ENCODE measurements at regions not wholly inside any gene's neighbourhood (a gene's known extent, or its start where the extent isn't known, plus 50 kb on each side); places are given as distances from the start of the nearest gene placed in this dataset.

GRCh38 chr7:115406219-115406618 is 484.3 kb downstream of the MDFIC start:
- Histone ChIP-seq H3K27me3 (ENCODE audit: control insufficient read depth, insufficient read depth, low read length) (no peaks in the 10 kb centered on the region), H3K4me1 (ENCODE audit: control insufficient read depth in 2 of 3, insufficient read depth in 2 of 3, low read depth in 1 of 3, low read length in 3 of 3) (no peaks in the 10 kb centered on the region), H3K9ac (ENCODE audit: low read length in 3 of 3) (no peak overlapping the region), H3K9me3 (ENCODE audit: control insufficient read depth in 2 of 3, insufficient read depth in 1 of 3, low read length in 3 of 3) (peaks cover 0 to 3% (median 0%) of the 10 kb centered on the region in 3 donors), H3K27ac (ENCODE audit: low read depth in 2 of 2, low read length in 2 of 2) (no peak overlapping the region), H3K4me3 (ENCODE audit: low read length in 3 of 3) (no peak overlapping the region), H3K36me3 (ENCODE audit: control insufficient read depth in 2 of 3, insufficient read depth in 3 of 3, low read length in 3 of 3) (no peaks in the 10 kb centered on the region)
- DNase-seq (no peak), FAIRE-seq (no peak)
- TF ChIP-seq, protein P1, sequence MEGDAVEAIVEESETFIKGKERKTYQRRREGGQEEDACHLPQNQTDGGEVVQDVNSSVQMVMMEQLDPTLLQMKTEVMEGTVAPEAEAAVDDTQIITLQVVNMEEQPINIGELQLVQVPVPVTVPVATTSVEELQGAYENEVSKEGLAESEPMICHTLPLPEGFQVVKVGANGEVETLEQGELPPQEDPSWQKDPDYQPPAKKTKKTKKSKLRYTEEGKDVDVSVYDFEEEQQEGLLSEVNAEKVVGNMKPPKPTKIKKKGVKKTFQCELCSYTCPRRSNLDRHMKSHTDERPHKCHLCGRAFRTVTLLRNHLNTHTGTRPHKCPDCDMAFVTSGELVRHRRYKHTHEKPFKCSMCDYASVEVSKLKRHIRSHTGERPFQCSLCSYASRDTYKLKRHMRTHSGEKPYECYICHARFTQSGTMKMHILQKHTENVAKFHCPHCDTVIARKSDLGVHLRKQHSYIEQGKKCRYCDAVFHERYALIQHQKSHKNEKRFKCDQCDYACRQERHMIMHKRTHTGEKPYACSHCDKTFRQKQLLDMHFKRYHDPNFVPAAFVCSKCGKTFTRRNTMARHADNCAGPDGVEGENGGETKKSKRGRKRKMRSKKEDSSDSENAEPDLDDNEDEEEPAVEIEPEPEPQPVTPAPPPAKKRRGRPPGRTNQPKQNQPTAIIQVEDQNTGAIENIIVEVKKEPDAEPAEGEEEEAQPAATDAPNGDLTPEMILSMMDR (IDR thresholded peaks at IDR 0.05; ENCODE audit: borderline replicate concordance, extremely low read depth, insufficient read depth), result no peak
- intact Hi-C loops (cut with DNase I), result no loop called here

DNA sequence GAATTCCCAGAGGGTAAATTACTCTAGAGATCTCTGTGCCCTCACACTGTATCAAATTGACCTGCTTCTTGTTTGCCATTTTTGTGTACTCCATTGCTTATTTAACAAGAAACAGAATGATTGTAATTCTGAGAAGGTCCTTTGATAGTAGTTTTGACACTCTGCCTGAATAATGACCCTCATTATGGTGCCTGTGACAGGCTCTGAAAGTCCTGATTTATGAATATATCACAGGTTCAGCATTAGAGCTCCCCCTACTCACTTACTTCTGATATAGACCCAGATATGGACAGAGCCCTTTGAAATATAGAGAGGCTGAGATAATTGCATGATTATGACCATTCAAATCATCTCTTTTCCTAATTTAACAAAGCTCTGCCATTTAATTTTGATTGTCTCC is 465.2 kb downstream of the MDFIC start:
- no peaks in the 10 kb centered on the region for H3K27me3 ChIP-seq (ENCODE audit: control insufficient read depth, insufficient read depth, low read length)
- H3K27ac ChIP-seq (ENCODE audit: low read depth in 2 of 2, low read length in 2 of 2), result no peak overlapping the region
- no peak overlapping the region for H3K9ac ChIP-seq (ENCODE audit: low read length in 3 of 3)
- DNase-seq, result peak in 1 of 5 donors; percentile 3
- H3K4me1 ChIP-seq (ENCODE audit: control insufficient read depth in 2 of 3, insufficient read depth in 2 of 3, low read depth in 1 of 3, low read length in 3 of 3), result no peaks in the 10 kb centered on the region
- intact Hi-C loops (cut with DNase I), result no loop called here
- no peak overlapping the region for H3K4me3 ChIP-seq (ENCODE audit: low read length in 3 of 3)
- H3K36me3 ChIP-seq (ENCODE audit: control insufficient read depth in 2 of 3, insufficient read depth in 3 of 3, low read length in 3 of 3), result no peaks in the 10 kb centered on the region
- FAIRE-seq, result no peak
- H3K9me3 ChIP-seq (ENCODE audit: control insufficient read depth in 2 of 3, insufficient read depth in 1 of 3, low read length in 3 of 3), result no peaks in the 10 kb centered on the region
- TF ChIP-seq, protein P1 (IDR thresholded peaks at IDR 0.05; ENCODE audit: borderline replicate concordance, extremely low read depth, insufficient read depth), result no peak

- FAIRE-seq, result no peak
- no peak overlapping the region for H3K4me3 ChIP-seq (ENCODE audit: low read length in 3 of 3)
- intact Hi-C loops (cut with DNase I), result no loop called here
- H3K27ac ChIP-seq (ENCODE audit: low read depth in 2 of 2, low read length in 2 of 2), result no peak overlapping the region
- H3K36me3 ChIP-seq (ENCODE audit: control insufficient read depth in 2 of 3, insufficient read depth in 3 of 3, low read length in 3 of 3), result no peaks in the 10 kb centered on the region
- no peak overlapping the region for H3K9ac ChIP-seq (ENCODE audit: low read length in 3 of 3)
- no peaks in the 10 kb centered on the region for H3K4me1 ChIP-seq (ENCODE audit: control insufficient read depth in 2 of 3, insufficient read depth in 2 of 3, low read depth in 1 of 3, low read length in 3 of 3)
- DNase-seq, result no peak
- H3K9me3 ChIP-seq (ENCODE audit: control insufficient read depth in 2 of 3, insufficient read depth in 1 of 3, low read length in 3 of 3), result no peaks in the 10 kb centered on the region
- TF ChIP-seq, protein P1 (IDR thresholded peaks at IDR 0.05; ENCODE audit: borderline replicate concordance, extremely low read depth, insufficient read depth), result no peak
- no peaks in the 10 kb centered on the region for H3K27me3 ChIP-seq (ENCODE audit: control insufficient read depth, insufficient read depth, low read length)
Observed at GRCh38 chr7:115379321-115379720, 457.4 kb downstream of the MDFIC start.

GRCh38 chr7:115368998-115369397 is 447.1 kb downstream of the MDFIC start:
- H3K27me3 ChIP-seq (ENCODE audit: control insufficient read depth, insufficient read depth, low read length), result no peaks in the 10 kb centered on the region
- no peak overlapping the region for H3K4me3 ChIP-seq (ENCODE audit: low read length in 3 of 3)
- FAIRE-seq (no peak), DNase-seq (no peak)
- H3K9ac ChIP-seq (ENCODE audit: low read length in 3 of 3), result no peak overlapping the region
- intact Hi-C loops (cut with DNase I), result no loop called here
- no peaks in the 10 kb centered on the region for H3K4me1 ChIP-seq (ENCODE audit: control insufficient read depth in 2 of 3, insufficient read depth in 2 of 3, low read depth in 1 of 3, low read length in 3 of 3)
- no peaks in the 10 kb centered on the region for H3K36me3 ChIP-seq (ENCODE audit: control insufficient read depth in 2 of 3, insufficient read depth in 3 of 3, low read length in 3 of 3)
- TF ChIP-seq, protein P1 (IDR thresholded peaks at IDR 0.05; ENCODE audit: borderline replicate concordance, extremely low read depth, insufficient read depth), result no peak
- H3K27ac ChIP-seq (ENCODE audit: low read depth in 2 of 2, low read length in 2 of 2), result no peak overlapping the region
- H3K9me3 ChIP-seq (ENCODE audit: control insufficient read depth in 2 of 3, insufficient read depth in 1 of 3, low read length in 3 of 3), result no peaks in the 10 kb centered on the region
